SH-SY5Y (cell line): ENCODE measurements at regions not wholly inside any gene's neighbourhood (a gene's known extent, or its start where the extent isn't known, plus 50 kb on each side); places are given as distances from the start of the nearest gene placed in this dataset.

Experiments used
- GATA2 ChIP-seq: IDR thresholded peaks from 2 replicates; pipeline ENCODE4 v1.6.1; 2011; ENCODE audit warnings: mild to moderate bottlenecking, low read depth, low read length
- GATA3 ChIP-seq: IDR thresholded peaks from 2 replicates; pipeline ENCODE4 v1.6.1; 2011; ENCODE audit warnings: low read depth, mild to moderate bottlenecking, low read length, moderate library complexity

GRCh38 chr7:33764752-33765451 is 140.4 kb upstream of the BMPER start:
- no peak for TF ChIP-seq GATA2
- TF ChIP-seq GATA3 = no peak

- TF ChIP-seq GATA3 (no peak), GATA2 (no peak)
Observed at GRCh38 chr7:33766405-33766804, 138.9 kb upstream of the BMPER start.

GRCh38 chr7:33769930-33770329 is 135.4 kb upstream of the BMPER start:
- TF ChIP-seq GATA3 (no peak), GATA2 (no peak)

- TF ChIP-seq GATA3 (no peak), GATA2 (no peak)
Observed at GRCh38 chr7:33770576-33770975, 134.8 kb upstream of the BMPER start.

- TF ChIP-seq GATA2 (no peak), GATA3 (no peak)
Observed at GRCh38 chr7:33771422-33771821, 133.9 kb upstream of the BMPER start.

- TF ChIP-seq GATA3 = no peak
- no peak for TF ChIP-seq GATA2
Observed at GRCh38 chr7:33773053-33773452, 132.3 kb upstream of the BMPER start.

- TF ChIP-seq GATA2 (no peak), GATA3 (no peak)
Observed at GRCh38 chr7:33774762-33775523, 130.4 kb upstream of the BMPER start.

- no peak for TF ChIP-seq GATA3
- no peak for TF ChIP-seq GATA2
Observed at GRCh38 chr7:33775790-33776189, 129.5 kb upstream of the BMPER start.

- TF ChIP-seq GATA2 = no peak
- TF ChIP-seq GATA3 = no peak
Observed at GRCh38 chr7:33776788-33777187, 128.6 kb upstream of the BMPER start.

- TF ChIP-seq GATA3 (no peak), GATA2 (no peak)
Observed at GRCh38 chr7:33778195-33778594, 127.1 kb upstream of the BMPER start.

GRCh38 chr7:33779216-33779615 is 126.1 kb upstream of the BMPER start:
- TF ChIP-seq GATA3 (no peak), GATA2 (no peak)

- TF ChIP-seq GATA3 (no peak), GATA2 (no peak)
Observed at GRCh38 chr7:33781167-33781566, 124.2 kb upstream of the BMPER start.

- TF ChIP-seq GATA2 = no peak
- TF ChIP-seq GATA3 = no peak
Observed at GRCh38 chr7:33781796-33782195, 123.5 kb upstream of the BMPER start.

- TF ChIP-seq GATA2 (no peak), GATA3 (no peak)
Observed at GRCh38 chr7:33784000-33784399, 121.3 kb upstream of the BMPER start.

GRCh38 chr7:33788531-33788930 is 116.8 kb upstream of the BMPER start:
- TF ChIP-seq GATA2 = no peak
- TF ChIP-seq GATA3 = no peak
